Inferior parietal cortex (tissue), 1 donor: ENCODE measurements at regions not wholly inside any gene's neighbourhood (a gene's known extent, or its start where the extent isn't known, plus 50 kb on each side); places are given as distances from the start of the nearest gene placed in this dataset.
"Not testable (repeated sequence)": the region's sequence is repeated elsewhere in the genome, so short reads cannot be mapped to it uniquely, and the experiment has no call there.

Source experiments
- DNase-seq: peaks from one replicate; pipeline ENCODE4 v3.0.0-alpha.2; 2016; ENCODE audit errors: extremely low spot score

GRCh38 chr5:179456075-179456474, 94.3 kb upstream of the RUFY1 start:
- not testable (repeated sequence) for DNase-seq

DNA sequence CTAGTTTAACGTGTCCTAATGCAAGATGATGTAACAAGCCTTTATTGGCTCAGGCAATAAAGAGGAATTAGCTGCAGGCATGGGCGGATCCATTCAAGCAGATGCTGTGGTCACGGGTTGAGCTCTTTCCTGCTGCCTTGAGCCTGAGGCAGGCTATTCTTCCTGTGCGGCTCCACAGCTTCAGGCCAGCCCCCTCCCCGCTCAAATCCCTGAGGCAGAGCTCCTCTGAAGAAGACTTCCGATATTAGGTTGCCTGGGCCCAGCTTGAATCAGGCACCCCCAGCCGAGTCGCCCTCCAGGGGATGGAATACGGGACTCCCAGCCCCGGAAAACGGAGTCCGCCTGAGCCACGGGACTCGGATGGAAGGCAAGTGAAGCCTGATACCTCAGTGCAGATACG, 95.0 kb upstream of the RUFY1 start:
- DNase-seq = no peak

GRCh38 chr5:179454356-179454755, 96.0 kb upstream of the RUFY1 start:
- DNase-seq = no peak

DNA sequence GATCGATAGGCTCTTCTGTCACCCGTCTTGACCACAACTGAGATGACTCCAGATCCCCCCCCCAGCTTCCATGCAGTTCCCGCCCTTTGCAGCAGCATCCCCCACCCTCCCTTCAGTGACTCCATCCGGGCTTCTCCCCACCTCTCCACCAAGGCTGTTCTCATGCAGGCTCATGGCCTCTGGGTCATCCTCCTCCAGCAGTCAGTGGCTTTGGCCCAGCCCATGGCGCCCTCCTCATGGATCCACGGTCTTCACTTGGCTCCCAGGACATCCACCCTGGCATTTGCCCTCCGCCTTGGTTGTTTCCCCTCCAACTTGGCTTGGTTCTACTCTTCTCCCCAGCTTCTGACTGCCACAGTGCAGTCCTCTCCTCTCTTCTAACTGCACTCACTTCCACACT, 96.7 kb upstream of the RUFY1 start:
- DNase-seq = no peak

- DNase-seq = no peak
These were observed 97.8 kb upstream of the RUFY1 start for GRCh38 chr5:179452356-179453230.

DNA sequence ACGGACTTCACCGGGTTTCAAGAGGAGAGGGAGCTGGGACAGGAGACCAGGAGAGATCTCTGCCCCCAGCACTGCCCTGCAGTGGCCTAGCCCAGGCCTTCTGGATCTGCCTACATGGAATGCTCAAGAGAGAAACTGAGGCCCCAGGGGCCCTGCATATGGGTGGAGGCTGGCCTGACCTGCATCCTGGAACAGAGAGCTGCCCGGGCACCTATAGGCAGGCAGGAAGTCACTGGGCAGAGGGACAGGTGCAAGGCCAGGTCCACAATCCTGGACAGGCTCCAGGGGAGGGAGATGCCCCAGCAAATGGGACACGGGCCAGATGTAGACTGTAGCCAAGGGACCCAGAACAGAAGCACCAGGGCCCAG, 98.5 kb upstream of the RUFY1 start:
- no peak for DNase-seq

GRCh38 chr5:179451114-179451827, 99.1 kb upstream of the RUFY1 start:
- peak; percentile 3 for DNase-seq

DNA sequence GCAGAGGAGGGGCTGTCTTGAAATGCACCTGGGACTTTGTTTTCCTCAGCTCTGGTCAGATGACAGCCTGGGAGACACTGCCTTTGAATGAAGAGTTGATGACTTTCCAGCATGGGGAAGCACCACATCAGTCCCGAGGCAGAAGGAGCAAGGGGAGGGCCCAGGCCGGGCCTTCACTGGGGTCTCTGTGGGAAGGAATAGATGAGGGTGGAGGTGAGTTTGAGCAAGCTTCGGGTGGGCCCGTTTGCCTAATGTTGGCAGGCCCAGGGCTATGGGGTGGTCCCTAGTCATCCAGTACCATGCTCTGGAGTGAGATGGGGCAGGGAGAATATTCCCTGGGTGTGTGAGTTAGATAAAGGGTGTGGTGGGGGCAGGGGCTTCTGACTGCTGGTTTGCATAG, 100.4 kb upstream of the RUFY1 start:
- not testable (repeated sequence) for DNase-seq

- DNase-seq = not testable (repeated sequence)
These were observed 102.1 kb upstream of the RUFY1 start for GRCh38 chr5:179448282-179448681.

GRCh38 chr5:179442289-179442688, 97.0 kb upstream of the ADAMTS2 start:
- DNase-seq = not testable (repeated sequence)

DNA sequence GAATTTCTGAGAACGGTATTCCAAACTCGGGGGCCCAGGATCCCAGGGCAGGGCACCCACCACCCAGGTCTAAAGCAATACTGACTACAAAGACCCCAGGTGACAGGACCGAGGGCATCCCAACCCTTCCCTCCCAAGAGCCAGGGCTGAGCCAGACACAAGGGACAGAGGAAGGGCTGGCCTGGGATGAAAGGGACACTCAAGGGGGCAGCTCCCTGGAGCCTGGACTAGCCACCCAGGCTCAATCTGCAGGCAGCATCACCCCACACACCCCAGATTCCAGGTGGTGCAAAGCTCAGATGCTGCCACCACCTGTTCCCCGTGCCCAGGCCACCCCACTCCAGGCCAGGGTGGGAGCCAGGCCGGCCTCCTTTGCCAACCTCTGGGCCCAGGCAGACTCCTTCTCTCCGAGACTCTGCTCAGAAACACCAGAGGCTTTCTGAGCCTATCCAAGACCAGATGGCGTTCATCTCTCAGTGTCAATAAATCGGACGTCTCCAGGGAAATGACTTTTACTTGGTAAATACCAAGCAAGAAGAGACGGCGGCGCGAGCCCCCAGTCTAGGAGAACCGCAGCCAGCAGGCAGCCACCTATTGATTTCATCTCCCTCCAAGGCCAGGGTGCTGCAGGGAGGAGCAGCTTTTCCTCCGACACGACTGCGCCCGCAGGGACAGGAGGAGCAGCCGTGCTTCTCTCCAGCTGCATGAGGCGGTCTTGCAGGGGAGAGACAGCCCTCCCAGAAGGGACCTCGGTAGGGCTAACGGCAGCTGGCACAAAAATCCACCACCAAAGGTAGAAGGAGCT, 94.1 kb upstream of the ADAMTS2 start:
- DNase-seq = no peak

DNA sequence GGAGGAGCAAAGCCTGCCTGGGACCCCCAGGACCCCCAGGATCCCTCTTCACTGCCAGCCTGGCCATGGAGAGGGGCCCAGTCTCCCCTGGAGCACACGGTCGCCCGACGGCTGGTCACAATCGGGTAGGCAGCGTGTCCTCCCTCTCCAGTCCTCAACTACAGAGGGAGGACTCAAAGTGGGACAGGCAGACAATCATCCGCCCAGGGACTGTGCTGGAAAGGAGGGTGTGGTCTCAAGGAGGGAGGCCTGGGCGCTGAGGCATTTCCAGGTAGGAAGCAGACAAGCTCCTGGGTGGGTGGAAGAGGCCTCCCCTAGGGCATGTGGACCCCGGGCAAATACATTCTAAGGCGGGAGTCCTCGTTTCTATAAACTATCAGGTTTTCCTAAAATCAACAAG, 93.2 kb upstream of the ADAMTS2 start:
- no peak for DNase-seq

GRCh38 chr5:179438011-179438441, 92.8 kb upstream of the ADAMTS2 start:
- DNase-seq = no peak

GRCh38 chr5:179437341-179438001, 92.2 kb upstream of the ADAMTS2 start:
- no peak for DNase-seq

DNA sequence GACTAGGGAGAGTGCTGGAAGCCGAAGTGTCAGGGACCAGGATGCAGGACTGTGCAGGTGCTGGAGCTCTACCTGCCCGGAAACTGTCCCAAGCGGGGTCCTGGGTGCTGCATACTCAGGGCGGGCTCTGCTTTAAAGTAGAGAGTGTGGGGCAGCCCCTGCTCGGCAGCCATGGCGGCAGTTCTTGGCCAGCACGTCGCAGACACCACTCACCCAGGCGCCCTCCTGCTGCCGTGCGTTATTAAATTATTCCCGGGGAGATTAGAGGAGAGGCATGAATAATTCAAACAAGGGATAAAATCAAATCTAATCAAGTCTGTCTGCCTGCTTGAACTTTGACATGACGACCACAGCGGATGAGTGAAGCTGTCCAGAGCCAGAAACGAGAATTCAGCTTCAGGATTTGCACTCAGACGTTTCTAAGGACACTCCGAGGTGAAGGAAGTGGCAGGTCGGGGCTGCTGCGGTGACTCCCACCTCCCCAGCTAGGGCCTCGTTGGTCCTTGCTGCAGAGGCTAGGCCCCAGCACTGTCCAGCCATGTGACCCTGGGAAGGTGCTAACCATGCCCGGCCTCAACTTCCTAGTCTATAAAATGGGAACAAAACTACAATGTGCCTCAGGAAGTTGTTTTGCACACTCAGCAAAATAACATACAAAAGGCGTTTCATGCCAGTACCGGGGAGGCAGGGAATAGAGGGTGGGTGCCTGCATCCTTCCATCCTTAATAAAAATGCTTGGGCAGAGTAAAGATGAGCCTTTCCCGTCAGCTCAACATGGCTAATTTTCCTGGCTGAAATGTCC, 91.3 kb upstream of the ADAMTS2 start:
- no peak for DNase-seq

GRCh38 chr5:179435731-179436315, 90.6 kb upstream of the ADAMTS2 start:
- no peak for DNase-seq

GRCh38 chr5:179435181-179435580, 89.9 kb upstream of the ADAMTS2 start:
- no peak for DNase-seq

DNA sequence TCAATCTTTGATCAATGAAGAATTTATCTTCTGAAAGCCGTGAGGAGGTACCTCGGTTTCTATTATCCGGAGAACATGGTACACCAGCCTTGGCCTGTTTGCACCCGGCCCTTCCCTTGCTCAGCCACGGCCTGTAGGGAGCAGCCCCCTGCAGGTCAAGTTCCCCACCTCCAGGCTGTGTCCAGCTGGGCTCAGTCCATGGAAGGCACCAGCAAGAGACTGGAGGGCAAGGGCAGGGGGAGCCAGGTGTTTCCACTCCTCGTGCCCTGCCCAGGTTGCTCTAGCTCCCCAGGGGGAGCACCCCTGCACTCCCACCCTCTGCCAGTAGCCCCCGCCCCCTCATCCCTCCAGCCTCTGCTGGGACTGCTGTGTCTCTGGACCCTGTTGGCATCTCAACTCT, 87.3 kb upstream of the ADAMTS2 start:
- DNase-seq = no peak

GRCh38 chr5:179431221-179431824, 86.1 kb upstream of the ADAMTS2 start:
- no peak for DNase-seq
